IMR-90 (cell line): ENCODE measurements at regions not wholly inside any gene's neighbourhood (a gene's known extent, or its start where the extent isn't known, plus 50 kb on each side); places are given as distances from the start of the nearest gene placed in this dataset.

Experiments
- BHLHE40 ChIP-seq: fragments of 150-350 bp; IDR thresholded peaks from 2 replicates; pipeline ENCODE4 v1.6.1; 2016; ENCODE audit warnings: mild to moderate bottlenecking, low read depth, low read length
- CEBPB ChIP-seq: IDR thresholded peaks from 2 replicates; pipeline ENCODE4 v1.6.1; 2012; ENCODE audit warnings: low read depth, low read length, improper control_type of control experiment
- CTCF ChIP-seq: conservative IDR thresholded peaks from 2 replicates; pipeline ENCODE4 v1.5.1; 2012; ENCODE audit warnings: mild to moderate bottlenecking, low read depth, low read length, improper control_type of control experiment
- ELK1 ChIP-seq: fragments of 150-350 bp; IDR thresholded peaks from 2 replicates; pipeline ENCODE4 v1.6.1; 2016; ENCODE audit warnings: low read depth, mild to moderate bottlenecking, low read length, moderate library complexity, borderline replicate concordance
- MAZ ChIP-seq: IDR thresholded peaks from 2 replicates; pipeline ENCODE4 v1.6.1; 2012; ENCODE audit warnings: low read depth, mild to moderate bottlenecking, low read length, improper control_type of control experiment, moderate library complexity, borderline replicate concordance
- MXI1 ChIP-seq: IDR thresholded peaks from 2 replicates; pipeline ENCODE4 v1.6.1; 2012; ENCODE audit warnings: low read depth, mild to moderate bottlenecking, low read length, moderate library complexity, borderline replicate concordance
- NFE2L2 ChIP-seq: fragments of 150-350 bp; IDR thresholded peaks from 2 replicates; pipeline ENCODE4 v1.6.1; 2016; ENCODE audit warnings: low read depth, mild to moderate bottlenecking, low read length
- POLR2A ChIP-seq: IDR thresholded peaks from 2 replicates; pipeline ENCODE4 v1.6.1; 2012; ENCODE audit warnings: mild to moderate bottlenecking, low read depth, low read length
- RAD21 ChIP-seq: IDR thresholded peaks from 2 replicates; pipeline ENCODE4 v1.6.1; 2012; ENCODE audit warnings: low read length, improper control_type of control experiment
- RCOR1 ChIP-seq: IDR thresholded peaks from 2 replicates; pipeline ENCODE4 v1.6.1; 2012; ENCODE audit warnings: mild to moderate bottlenecking, low read length, improper control_type of control experiment; ENCODE audit not compliant: insufficient replicate concordance
- RFX5 ChIP-seq: IDR thresholded peaks from 2 replicates; pipeline ENCODE4 v1.8.0; 2012; ENCODE audit warnings: low read depth, mild to moderate bottlenecking, low read length, moderate library complexity
- USF2 ChIP-seq: fragments of 150-350 bp; IDR thresholded peaks from 2 replicates; pipeline ENCODE4 v1.6.1; 2017; ENCODE audit warnings: mild to moderate bottlenecking, antibody characterized with exemption, low read length, low read depth

- TF ChIP-seq POLR2A, result no peak
- TF ChIP-seq MXI1, result no peak
- no peak for TF ChIP-seq CTCF
- no peak for TF ChIP-seq RAD21
- TF ChIP-seq CEBPB, result no peak
- TF ChIP-seq RFX5, result no peak
- TF ChIP-seq ELK1, result no peak
- no peak for TF ChIP-seq NFE2L2
- no peak for TF ChIP-seq USF2
- no peak for TF ChIP-seq MAZ
- no peak for TF ChIP-seq BHLHE40
- TF ChIP-seq RCOR1, result no peak
Observed at GRCh38 chr2:221068123-221068522, 504.0 kb downstream of the EPHA4 start.
